ENCODE measurements at regions not wholly inside any gene's neighbourhood (a gene's known extent, or its start where the extent isn't known, plus 50 kb on each side); places are given as distances from the start of the nearest gene placed in this dataset.
"Not testable (repeated sequence)": the region's sequence is repeated elsewhere in the genome, so short reads cannot be mapped to it uniquely, and the experiment has no call there.

DNA sequence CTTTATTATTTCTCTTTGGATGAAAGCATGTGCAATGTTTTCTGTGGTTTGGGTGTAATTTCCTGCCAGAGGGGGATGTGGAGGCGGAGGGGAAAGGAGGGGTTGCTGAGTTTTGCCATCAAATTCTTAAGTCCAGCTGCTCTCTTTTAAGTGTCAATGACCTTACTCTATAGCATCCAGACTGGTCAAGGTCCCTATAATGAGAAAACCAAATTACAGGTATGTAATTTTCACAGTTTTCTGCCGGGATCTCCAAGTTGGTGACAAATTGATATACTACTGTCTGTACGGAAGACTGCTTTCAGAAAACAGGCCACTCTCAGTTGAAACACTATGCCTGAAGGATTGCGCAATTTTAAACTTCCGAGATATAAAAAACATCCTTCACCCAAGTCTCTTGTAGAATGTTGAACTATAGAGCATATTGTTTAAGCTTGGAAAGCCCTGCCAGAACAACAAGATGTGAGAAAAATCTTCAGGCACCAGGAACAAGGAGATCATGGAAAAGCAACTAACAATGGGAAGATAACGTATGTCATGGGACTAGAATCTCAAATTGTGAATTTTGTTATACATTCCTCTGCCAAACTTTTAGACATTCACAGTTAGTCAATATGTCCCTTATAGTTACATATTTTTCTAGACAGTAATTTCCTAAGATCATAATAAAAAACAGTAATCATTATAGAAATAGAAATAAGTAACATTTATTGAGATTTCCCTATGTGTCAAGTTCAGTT lies 300.7 kb upstream of the SATB1 start:
- DNase-seq, result no peak

GRCh38 chr3:18724456-18724855 lies 299.3 kb upstream of the SATB1 start:
- DNase-seq, result no peak

DNA sequence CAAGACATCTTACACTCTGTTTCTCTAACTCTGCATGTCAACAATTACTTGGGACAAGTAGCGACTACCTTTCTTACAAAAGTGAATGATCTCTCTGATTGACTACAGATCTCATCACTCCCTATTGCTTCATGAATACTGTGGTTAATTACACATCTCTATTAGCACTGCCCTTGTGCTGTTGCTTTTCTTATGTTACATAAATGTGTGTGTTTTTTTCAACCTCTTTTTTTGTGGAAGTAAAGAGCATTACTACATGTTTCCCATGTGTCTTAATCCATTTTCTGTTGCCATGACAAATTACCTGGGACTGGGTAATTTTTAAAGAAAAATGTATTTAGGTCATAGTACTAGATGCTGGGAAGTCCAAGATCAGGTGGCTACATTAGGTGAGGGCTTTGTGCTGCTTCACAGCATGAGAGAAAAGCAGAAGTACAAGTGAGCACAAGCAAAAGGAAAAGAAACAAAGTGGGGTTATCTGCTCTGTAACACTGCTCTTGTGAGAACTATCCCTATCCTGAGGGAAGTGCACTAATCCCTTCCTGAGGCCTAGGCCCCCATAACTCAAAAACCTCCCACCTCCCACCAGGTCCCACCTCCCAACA lies 298.2 kb upstream of the SATB1 start:
- no peak for DNase-seq

DNA sequence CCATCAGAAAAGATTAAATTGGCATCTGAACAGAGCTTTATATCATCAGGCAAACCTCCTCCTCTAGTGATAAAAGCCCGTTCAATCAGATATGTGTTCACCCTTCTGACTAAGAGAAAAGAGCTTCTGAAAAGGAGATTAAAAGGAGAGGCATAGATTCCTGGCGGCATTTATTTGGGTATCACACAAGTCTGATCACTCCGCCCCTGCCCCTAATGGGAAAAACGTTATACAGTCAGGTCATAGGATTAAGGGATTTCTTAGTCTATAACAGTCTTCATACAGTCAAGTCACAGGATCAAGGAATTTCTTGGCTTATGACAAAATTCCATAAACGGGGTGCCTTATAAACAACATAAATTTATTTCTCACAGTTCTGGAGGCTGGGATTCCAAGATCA lies 295.4 kb upstream of the SATB1 start:
- DNase-seq, result no peak

DNA sequence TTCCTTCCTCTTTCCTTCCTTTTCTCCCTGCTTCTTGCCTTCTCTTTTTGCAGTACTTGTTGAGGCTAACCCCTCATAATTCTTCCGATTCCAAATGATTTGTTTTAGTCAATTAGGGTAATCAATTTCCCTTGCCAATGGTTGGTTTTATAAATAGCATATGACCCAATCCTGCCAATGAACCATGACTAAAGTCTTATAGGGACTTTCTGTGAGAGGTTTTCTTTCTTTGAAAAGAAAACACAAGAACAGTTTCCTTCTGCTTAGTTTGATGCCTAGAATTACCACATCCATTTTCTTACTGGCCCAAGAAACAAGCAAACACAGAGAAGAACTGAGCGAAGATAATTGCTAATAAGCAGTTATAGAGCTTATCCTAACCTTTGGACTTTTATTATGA lies 292.5 kb upstream of the SATB1 start:
- DNase-seq, result no peak

DNA sequence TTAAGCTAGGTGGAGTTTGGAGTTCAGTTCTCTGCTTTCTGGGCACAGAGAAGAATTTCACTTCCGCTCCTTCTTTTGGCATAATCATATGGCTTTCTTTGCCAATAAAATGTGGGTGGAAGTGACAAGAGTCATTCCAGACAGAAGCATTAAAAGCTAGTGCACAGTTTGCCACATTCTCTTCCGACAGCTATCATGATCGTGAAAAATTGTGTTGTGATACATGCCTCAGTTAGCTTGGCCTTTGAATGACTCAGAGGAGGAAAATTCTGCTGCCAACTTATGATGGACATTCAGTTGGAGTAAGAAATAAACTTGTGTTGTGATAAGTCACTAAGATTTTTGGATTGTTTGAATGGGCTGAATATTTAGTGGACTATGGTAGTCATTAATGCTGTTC lies 291.7 kb upstream of the SATB1 start:
- DNase-seq, result no peak

- no peak for DNase-seq
Measured at GRCh38 chr3:18716101-18716500, 291.0 kb upstream of the SATB1 start.

DNA sequence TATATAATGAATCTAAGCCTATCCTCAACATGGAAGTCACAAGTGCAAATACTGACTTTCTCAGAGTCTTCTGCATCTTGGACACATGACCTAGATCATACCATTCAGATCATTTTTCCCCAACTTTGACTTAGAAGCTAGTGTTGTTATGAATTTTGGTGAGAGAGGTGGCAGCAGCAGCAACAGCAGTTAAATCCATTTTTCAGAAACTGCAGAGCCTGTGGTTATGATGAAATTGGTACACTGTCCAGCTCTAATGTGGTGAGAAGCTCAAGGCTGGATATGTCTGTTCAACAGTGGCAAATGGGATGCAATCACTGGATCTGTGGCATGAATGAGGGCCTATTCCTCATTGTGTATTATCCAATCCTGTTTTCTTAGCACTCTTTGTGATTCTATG lies 290.1 kb upstream of the SATB1 start:
- DNase-seq, result no peak

DNA sequence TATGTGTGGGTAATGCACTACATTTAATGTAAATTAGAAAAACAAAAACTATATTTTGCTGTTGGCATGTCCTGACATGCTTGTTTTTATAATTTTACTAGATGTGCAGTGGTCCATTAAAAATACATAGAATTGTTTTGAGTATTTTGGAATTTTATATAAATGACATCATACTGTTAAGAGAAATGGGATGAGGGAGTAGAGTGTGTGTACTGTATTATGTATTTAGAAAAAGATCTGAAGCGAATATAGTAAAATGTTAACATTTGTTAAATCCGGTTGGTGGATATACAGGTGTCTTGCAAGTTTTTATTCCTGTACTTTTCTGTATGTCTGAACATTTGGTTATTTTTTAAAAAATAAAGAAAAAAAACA lies 288.4 kb upstream of the SATB1 start:
- no peak for DNase-seq

DNA sequence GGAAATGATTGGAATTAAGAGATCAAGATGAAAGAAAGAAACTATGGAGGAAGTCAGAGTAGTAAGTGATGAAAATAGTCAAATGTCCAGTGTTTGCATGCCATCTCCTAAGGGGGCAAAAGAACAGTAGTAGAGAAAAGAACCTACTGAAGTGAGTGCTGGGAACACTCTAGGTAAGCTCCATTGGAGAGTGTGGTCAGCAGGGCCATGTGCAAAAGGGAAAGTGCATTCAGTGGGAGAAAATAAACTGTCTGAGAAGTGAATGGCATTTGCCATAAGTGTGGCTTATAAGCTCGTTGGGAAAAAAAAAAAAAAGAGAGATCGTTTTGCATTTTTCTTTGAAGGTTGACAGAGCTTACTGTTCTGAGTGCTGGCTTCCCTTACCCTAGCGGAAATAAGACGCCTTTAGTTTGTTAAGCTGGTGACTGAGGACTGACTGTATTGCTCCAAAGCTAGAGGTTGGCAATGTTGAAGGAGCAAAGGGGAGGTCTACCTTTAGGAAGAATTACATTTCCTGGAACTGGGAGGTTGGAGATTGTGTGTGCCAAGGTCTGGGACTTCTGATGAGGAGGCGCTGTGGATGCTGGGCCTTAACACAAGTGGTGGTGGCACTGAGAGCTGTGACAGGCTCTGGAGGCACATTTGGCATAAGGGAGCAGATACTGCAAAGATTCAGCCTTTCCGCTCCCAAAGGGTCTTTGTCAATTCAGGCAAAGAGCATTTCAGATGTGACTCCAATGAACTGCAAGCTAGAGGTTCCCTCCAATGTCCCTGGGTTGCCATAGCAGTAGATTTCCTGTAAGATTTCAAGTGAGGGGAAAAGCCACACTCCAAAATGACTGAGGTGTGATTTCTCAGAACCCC lies 287.8 kb upstream of the SATB1 start:
- DNase-seq, result no peak

DNA sequence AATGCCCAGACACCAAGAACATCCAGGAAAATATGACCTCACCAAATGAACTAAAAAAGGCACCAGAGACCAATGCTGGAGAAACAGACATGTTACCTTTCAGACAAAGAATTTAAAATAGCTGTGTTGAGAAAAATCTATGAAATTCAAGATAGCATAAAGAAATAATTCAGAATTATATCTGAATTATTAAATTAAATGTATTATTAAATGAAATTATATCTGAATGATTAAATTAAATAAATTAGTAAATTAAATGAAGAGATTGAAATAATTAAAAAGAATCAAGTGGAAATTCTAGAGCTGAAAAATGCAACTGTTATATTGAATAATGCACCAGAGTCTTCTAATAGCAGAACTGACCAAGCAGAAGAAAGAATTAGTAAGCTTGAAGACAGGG lies 279.2 kb upstream of the SATB1 start:
- no peak for DNase-seq

GRCh38 chr3:18703798-18704197 lies 278.7 kb upstream of the SATB1 start:
- DNase-seq, result no peak

- not testable (repeated sequence) for DNase-seq
Measured at GRCh38 chr3:18693588-18694329, 268.6 kb upstream of the SATB1 start.

- DNase-seq, result no peak
Measured at GRCh38 chr3:18687286-18687685, 262.1 kb upstream of the SATB1 start.

DNA sequence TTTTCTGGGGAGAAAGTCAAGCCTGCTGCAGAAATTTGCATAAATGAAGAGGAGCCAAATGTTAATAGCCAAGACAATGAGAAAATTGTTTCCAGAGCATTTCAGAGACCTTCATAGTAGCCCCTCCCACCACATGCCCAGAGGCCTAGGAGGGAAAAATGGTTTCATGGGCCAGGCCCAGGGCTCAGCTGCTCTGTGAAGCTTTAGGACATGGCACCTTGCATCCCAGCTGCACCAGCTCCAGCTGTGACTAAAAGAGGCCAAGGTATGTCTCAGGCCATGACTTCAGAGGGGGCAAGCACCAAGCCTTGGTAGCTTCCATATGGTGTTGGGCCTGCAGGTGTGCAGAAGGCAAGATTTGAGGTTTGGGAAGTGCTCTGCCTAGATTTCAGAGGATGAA lies 258.8 kb upstream of the SATB1 start:
- no peak for DNase-seq

- no peak for DNase-seq
Measured at GRCh38 chr3:18681818-18682345, 256.7 kb upstream of the SATB1 start.

DNA sequence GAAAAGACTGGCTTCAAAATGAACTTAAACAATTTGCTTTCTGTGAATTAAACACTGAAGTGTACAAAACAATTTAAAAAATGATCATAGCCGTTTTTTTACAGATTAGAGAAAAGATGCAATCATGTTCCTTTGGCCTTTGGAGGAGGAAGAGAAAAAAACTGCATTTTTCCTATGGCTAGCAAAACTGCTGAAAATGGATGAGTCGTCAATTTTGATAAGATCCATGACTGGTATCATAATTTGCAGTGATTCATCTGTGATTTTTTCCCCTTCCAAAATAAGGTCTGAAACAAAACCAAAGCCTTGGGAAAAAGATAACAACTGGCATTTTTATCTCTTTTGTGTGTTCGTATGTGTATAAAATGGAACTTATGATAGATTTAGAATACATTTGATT lies 255.6 kb upstream of the SATB1 start:
- no peak for DNase-seq

GRCh38 chr3:18679238-18679637 lies 254.1 kb upstream of the SATB1 start:
- no peak for DNase-seq

DNA sequence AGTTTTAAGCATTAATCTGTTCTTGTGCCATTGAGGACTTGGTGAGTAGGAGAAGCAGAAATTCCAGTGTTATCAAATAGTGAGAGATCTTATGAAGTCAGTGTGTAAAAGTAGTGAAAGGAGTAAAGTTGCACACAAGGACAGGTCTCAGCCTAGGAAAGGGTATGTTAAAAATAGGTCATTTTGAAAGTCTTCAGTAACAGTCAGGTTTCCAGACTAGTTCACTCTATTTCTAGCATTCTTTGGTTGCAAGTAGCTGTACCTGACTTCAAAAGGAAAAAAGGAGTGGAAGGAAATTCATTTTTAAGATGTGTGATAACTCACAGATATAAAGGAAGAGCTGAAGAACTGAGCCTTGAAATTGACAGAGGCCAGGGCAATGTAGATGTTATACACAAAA lies 250.1 kb upstream of the SATB1 start:
- no peak for DNase-seq

DNA sequence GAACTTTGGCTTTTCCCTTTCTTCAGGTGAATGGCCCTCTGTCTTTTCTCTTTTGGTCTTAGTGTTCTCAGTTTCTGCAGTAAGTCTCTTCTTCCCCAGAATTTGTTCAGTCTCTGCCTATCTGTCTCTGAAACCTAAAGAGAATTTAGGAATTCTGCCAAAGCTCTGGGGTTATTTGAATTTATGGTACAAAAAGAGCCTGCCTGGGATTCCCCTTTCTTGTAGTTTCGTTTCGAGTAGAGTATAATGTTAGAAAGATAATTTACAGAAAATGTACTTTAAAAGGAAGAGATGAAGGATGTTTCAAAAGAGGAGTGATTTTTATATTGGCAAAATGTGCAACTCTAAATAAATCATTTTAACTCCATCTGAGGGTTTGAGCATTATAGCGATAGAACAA lies 247.4 kb upstream of the SATB1 start:
- no peak for DNase-seq

DNA sequence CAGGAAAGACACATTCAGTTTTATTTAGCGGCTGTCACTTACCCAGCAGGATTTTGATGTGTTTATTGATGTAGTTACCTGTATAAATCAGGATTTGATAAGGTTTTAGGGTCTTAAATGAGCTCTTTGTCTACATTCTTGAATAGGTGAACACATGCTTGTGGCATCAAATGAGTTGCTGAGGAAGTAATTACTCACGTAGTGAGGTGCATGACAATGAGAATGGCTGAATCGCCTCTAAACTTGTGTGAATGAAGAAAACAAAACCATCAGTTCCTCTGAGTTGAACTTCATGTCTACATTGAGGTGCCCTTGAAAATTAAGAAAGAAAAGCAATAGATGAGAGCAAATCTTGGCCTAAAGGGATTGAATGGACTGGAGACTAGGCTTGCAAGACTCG lies 245.6 kb upstream of the SATB1 start:
- DNase-seq, result no peak

DNA sequence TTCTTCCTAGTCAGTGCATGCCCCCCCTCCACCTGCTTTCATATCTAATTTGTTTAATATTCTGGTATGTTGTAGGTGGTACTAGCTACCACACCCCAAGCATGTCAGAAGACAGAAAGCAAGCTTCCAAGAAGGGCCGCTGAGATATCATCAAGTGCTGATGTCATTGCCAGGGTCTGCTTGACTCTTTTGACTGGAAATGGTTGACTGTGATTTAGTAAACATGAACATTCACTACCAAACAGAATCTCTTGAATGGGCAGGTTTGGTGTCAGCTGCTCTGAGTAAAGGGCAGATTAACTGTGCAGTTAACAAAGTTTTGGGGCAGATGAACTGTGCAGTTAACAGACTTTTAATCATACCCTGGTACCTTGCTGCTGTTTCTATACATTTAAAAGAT lies 244.2 kb upstream of the SATB1 start:
- no peak for DNase-seq

GRCh38 chr3:18667552-18667951 lies 242.4 kb upstream of the SATB1 start:
- DNase-seq, result no peak

Data from NCI-H1694 treated with DMSO at 0.1 percent for 48 hours (cell line).